Chondrocyte (in vitro differentiated cells): ENCODE measurements at regions not wholly inside any gene's neighbourhood (a gene's known extent, or its start where the extent isn't known, plus 50 kb on each side); places are given as distances from the start of the nearest gene placed in this dataset.

Experiments used
- DNase-seq: peaks from one replicate; pipeline ENCODE4 v3.0.0; 2021; ENCODE audit warnings: mixed read lengths, low spot score
- H3K27ac Mint-ChIP-seq: one replicate; pipeline ENCODE4 v1.8.0; 2021; ENCODE audit warnings: mild to moderate bottlenecking, moderate library complexity, mixed read lengths; ENCODE audit not compliant: unreplicated experiment
- H3K27me3 Mint-ChIP-seq: 2 replicates; pipeline ENCODE4 v1.8.0; 2021; ENCODE audit warnings: low read depth, mixed read lengths
- H3K36me3 Mint-ChIP-seq: 2 replicates; pipeline ENCODE4 v1.8.0; 2021; ENCODE audit warnings: low read depth, mixed read lengths
- H3K4me1 Mint-ChIP-seq: 2 replicates; pipeline ENCODE4 v1.8.0; 2021; ENCODE audit warnings: low read depth, mild to moderate bottlenecking, mixed read lengths
- H3K4me3 Mint-ChIP-seq: one replicate; pipeline ENCODE4 v1.8.0; 2021; ENCODE audit warnings: mild to moderate bottlenecking, moderate library complexity, mixed read lengths; ENCODE audit not compliant: unreplicated experiment
- H3K9me3 Mint-ChIP-seq: 2 replicates; pipeline ENCODE4 v1.8.0; 2021; ENCODE audit warnings: low read depth, mixed read lengths
- CTCF ChIP-seq: fragments of 200-600 bp; sonication (generic); IDR thresholded peaks from 2 replicates; pipeline ENCODE4 v1.5.0; 2021; ENCODE audit warnings: antibody characterized with exemption, mild to moderate bottlenecking, moderate library complexity

DNA sequence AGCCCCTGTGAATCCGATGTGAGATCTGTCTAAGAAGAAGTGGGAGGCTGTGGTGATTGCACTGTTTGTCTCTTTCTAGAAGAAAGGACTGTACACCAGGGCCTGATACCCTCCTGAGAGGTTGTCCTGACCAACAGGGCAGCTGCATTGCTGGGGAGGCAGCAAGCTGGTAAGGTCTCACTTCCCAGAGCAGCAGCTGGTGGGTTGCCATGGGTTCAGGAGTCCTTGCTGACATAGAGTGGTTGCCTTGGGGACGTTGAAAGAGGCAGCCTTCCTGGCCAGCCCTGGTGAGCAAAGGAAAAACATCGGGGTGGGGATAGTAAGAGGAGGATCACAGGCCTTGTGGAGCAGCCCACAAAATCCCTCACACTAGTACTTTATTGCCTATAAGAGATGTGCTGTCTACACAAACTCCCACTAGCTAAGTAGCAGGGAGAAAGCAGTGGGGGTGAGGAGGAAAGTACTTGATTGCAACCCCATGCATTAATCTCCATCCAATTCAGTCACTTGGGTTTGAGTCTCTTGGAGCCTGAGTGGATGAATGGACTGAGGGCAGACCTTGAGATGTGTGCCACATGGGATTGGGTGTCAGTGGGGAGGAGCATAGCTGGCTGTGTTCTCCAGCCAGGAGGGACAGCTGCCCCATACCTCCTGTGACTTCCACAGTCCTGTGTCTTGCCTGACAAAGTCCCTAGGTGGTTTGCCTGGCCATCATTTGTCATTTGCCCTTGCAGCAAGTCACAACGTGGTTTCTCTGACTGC, 143.8 kb upstream of the RPL38 start:
- no peak for DNase-seq
- Mint-ChIP-seq H3K36me3 (no peaks in the 10 kb centered on the region), H3K27me3 (peaks cover 65% of the 10 kb centered on the region), H3K4me3 (no peak overlapping the region), H3K27ac (no peak overlapping the region), H3K9me3 (peaks cover 8% of the 10 kb centered on the region), H3K4me1 (no peaks in the 10 kb centered on the region)
- no peak for TF ChIP-seq CTCF

DNA sequence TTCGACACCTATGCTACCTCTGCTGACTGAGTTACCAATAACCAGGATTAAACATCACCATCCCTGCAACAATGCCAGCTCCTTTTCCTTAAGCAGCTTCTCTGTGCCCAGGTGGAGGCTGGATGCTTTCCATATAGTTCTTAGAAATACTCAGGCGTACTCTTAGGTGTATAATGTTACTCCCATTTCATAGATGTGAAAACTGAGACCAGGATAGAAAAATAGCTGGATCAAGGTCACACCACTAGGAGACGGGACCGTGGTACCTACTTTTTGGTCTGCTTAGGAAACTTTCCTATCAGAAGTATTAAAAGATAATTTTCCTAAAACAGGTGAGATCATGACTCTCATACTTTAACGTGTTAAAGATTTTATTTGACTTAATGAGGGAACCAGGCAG, 141.7 kb upstream of the RPL38 start:
- Mint-ChIP-seq H3K27ac (no peak overlapping the region), H3K36me3 (no peaks in the 10 kb centered on the region), H3K4me3 (no peak overlapping the region), H3K9me3 (peaks cover 6% of the 10 kb centered on the region), H3K4me1 (no peaks in the 10 kb centered on the region), H3K27me3 (peaks cover 59% of the 10 kb centered on the region)
- TF ChIP-seq CTCF = no peak
- no peak for DNase-seq

GRCh38 chr17:74062234-74062633, 141.2 kb upstream of the RPL38 start:
- Mint-ChIP-seq H3K27me3 (peaks cover 60% of the 10 kb centered on the region), H3K27ac (no peak overlapping the region), H3K9me3 (peaks cover 2% of the 10 kb centered on the region), H3K4me1 (no peaks in the 10 kb centered on the region), H3K36me3 (no peaks in the 10 kb centered on the region), H3K4me3 (no peak overlapping the region)
- peak; percentile 10 for TF ChIP-seq CTCF
- no peak for DNase-seq

DNA sequence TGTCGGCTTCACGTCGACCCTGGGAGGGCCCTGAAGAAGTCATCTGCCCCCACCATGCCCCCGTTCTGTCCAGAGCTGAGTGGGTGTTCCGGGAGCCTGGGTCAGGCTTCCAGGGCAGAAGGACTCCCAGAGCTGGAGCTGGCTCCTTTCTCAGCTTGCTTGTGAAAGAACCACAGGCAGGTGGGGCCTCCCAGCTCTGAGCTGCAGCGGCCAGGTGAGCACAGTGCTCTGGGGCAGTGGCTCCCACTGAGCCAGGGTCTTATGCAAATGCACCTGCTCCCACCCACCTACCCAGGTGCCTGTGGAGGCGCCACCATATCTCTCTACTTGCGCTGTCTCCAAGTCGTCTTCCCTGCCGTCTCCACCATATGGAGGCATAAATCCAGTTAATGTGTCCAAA, 140.0 kb upstream of the RPL38 start:
- Mint-ChIP-seq H3K4me3 (no peak overlapping the region), H3K9me3 (no peaks in the 10 kb centered on the region), H3K27ac (no peak overlapping the region), H3K36me3 (no peaks in the 10 kb centered on the region), H3K27me3 (peaks cover 53% of the 10 kb centered on the region), H3K4me1 (no peaks in the 10 kb centered on the region)
- DNase-seq = no peak
- TF ChIP-seq CTCF = no peak

- Mint-ChIP-seq H3K4me3 (no peak overlapping the region), H3K9me3 (peaks cover 20% of the 10 kb centered on the region), H3K27ac (no peak overlapping the region), H3K4me1 (no peaks in the 10 kb centered on the region), H3K27me3 (peaks cover 12% of the 10 kb centered on the region), H3K36me3 (peaks cover 4% of the 10 kb centered on the region)
- no peak for TF ChIP-seq CTCF
- no peak for DNase-seq
These were observed 133.1 kb upstream of the RPL38 start for GRCh38 chr17:74070374-74070773.
